PC-9 (cell line): ENCODE measurements at regions not wholly inside any gene's neighbourhood (a gene's known extent, or its start where the extent isn't known, plus 50 kb on each side); places are given as distances from the start of the nearest gene placed in this dataset.

ENCODE experiments used
- BruUV-seq: library from RNA; stranded (reverse); fragments of 400-500 nt; replicated peaks from 2 replicates; lab custom pipeline; 2021; lab: Mats Ljungman, UMichigan
- CTCF ChIA-PET: fragments of 300-600 bp; sonication (Branson Sonifier 250); formaldehyde crosslinking; loops from one replicate; lab custom pipeline; 2022; ENCODE audit warnings: antibody characterized with exemption; lab: Charles Lee
- POLR2A ChIA-PET: fragments of 300-600 bp; sonication (Branson Sonifier 250); formaldehyde crosslinking; loops from one replicate; lab custom pipeline; 2022; ENCODE audit warnings: antibody characterized with exemption; ENCODE audit not compliant: unreplicated experiment; lab: Charles Lee
- DNase-seq, 2 experiments: peaks; one replicate each; pipeline versions ENCODE4 v3.0.0 to v3.0.0-alpha.2; 2015 to 2022; ENCODE audit warnings: mixed read lengths in 1 of 2
- H2AFZ ChIP-seq: fragments of 200-600 bp; sonication (generic); 2 replicates; pipeline ENCODE4 v1.8.1; 2017; ENCODE audit warnings: antibody characterized with exemption
- H3F3A ChIP-seq: fragments of 200-600 bp; sonication (generic); 2 replicates; pipeline ENCODE4 v1.8.1; 2017; ENCODE audit warnings: antibody characterized with exemption, mild to moderate bottlenecking, low read depth; ENCODE audit not compliant: insufficient read depth
- H3K27ac ChIP-seq: fragments of 200-600 bp; sonication (generic); 2 replicates; pipeline ENCODE4 v1.6.1; 2016; ENCODE audit warnings: mixed run types
- H3K27me3 ChIP-seq: fragments of 200-600 bp; sonication (generic); 2 replicates; pipeline ENCODE4 v1.6.1; 2016; ENCODE audit warnings: low read depth, mixed run types; ENCODE audit not compliant: insufficient read depth
- H3K36me3 ChIP-seq: fragments of 200-600 bp; sonication (generic); 2 replicates; pipeline ENCODE4 v1.6.1; 2016; ENCODE audit warnings: low read depth, mixed run types
- H3K4me1 ChIP-seq: fragments of 200-600 bp; sonication (generic); replicated peaks from 2 replicates; pipeline ENCODE4 v1.6.1; 2016; ENCODE audit warnings: mixed run types; ENCODE audit not compliant: insufficient read depth
- H3K4me2 ChIP-seq: fragments of 200-600 bp; sonication (generic); 2 replicates; pipeline ENCODE4 v1.6.1; 2017; ENCODE audit warnings: mixed run types
- H3K4me3 ChIP-seq: fragments of 200-600 bp; sonication (generic); 2 replicates; pipeline ENCODE4 v1.6.1; 2016; ENCODE audit warnings: mixed run types
- H3K79me2 ChIP-seq: fragments of 200-600 bp; sonication (generic); 2 replicates; pipeline ENCODE4 v1.6.1; 2017; ENCODE audit warnings: low read depth, mixed run types
- H3K9me2 ChIP-seq: fragments of 200-600 bp; sonication (generic); 2 replicates; pipeline ENCODE4 v1.8.1; 2017; ENCODE audit warnings: mild to moderate bottlenecking; ENCODE audit not compliant: insufficient read depth
- H3K9me3 ChIP-seq: fragments of 200-600 bp; sonication (generic); 2 replicates; pipeline ENCODE4 v1.8.1; 2016; ENCODE audit warnings: low read depth; ENCODE audit not compliant: insufficient read depth
- H4K20me1 ChIP-seq: fragments of 200-600 bp; sonication (generic); 2 replicates; pipeline ENCODE4 v1.8.1; 2017; ENCODE audit not compliant: insufficient read depth
- EZH2 ChIP-seq: fragments of 200-600 bp; sonication (generic); IDR thresholded peaks from 2 replicates; pipeline ENCODE4 v1.8.0; 2017; ENCODE audit warnings: antibody characterized with exemption, low read depth
- intact Hi-C: fragments of 100-400 bp; cut with micrococcal nuclease; formaldehyde crosslinking; loops from one replicate; pipeline ENCODE4 v1.10.0; 2022; ENCODE audit not compliant: unreplicated experiment
- TF ChIP-seq, protein P1 (sequence below): fragments of 200-600 bp; sonication (generic); conservative IDR thresholded peaks from 2 replicates; pipeline ENCODE4 v1.6.1; 2017; ENCODE audit warnings: mixed run types, antibody characterized with exemption, mild to moderate bottlenecking, moderate library complexity

DNA sequence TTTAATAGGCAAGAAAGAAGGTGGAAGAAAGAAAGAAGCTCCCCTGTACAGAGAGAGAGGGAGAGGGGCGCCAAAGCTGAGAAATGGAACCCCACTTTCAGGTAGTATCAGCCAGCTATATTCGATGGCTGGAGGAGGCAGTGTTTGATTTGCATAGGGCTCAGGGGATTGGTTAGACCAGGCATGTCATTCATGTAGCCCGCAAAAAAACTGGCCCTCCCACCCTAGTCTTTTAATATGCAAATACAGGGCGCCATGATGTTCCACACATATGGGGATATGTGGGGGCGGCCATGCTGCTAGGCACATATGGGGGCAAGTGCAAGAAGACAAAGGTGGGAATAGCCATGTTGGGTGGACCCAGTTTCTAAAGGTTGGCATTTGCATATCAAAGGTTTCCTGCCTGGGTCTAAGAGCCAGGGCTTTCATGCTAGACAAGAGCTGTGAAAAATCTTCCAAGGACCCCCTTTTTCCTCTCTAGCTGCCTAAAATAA lies 174.4 kb upstream of the ADRA1B start:
- DNase-seq = no peak
- Histone ChIP-seq H2AFZ (no peak overlapping the region), H3K9me2 (no peaks in the 10 kb centered on the region), H3K4me3 (no peak overlapping the region), H3K27ac (no peak overlapping the region), H3K36me3 (no peaks in the 10 kb centered on the region), H4K20me1 (no peaks in the 10 kb centered on the region), H3K79me2 (no peaks in the 10 kb centered on the region), H3K4me2 (no peak overlapping the region), H3K4me1 (peaks cover 7% of the 10 kb centered on the region), H3K27me3 (no peaks in the 10 kb centered on the region), H3K9me3 (no peaks in the 10 kb centered on the region), H3F3A (peaks cover under 1% of the 10 kb centered on the region; the same call in 1 of the 2 replicates)
- intact Hi-C loops = no loop called here
- no TSS peak for BruUV-seq
- POLR2A ChIA-PET = no interaction called here
- CTCF ChIA-PET = no interaction called here
- no peak for TF ChIP-seq EZH2
- TF ChIP-seq, protein P1, sequence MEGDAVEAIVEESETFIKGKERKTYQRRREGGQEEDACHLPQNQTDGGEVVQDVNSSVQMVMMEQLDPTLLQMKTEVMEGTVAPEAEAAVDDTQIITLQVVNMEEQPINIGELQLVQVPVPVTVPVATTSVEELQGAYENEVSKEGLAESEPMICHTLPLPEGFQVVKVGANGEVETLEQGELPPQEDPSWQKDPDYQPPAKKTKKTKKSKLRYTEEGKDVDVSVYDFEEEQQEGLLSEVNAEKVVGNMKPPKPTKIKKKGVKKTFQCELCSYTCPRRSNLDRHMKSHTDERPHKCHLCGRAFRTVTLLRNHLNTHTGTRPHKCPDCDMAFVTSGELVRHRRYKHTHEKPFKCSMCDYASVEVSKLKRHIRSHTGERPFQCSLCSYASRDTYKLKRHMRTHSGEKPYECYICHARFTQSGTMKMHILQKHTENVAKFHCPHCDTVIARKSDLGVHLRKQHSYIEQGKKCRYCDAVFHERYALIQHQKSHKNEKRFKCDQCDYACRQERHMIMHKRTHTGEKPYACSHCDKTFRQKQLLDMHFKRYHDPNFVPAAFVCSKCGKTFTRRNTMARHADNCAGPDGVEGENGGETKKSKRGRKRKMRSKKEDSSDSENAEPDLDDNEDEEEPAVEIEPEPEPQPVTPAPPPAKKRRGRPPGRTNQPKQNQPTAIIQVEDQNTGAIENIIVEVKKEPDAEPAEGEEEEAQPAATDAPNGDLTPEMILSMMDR = no peak

DNA sequence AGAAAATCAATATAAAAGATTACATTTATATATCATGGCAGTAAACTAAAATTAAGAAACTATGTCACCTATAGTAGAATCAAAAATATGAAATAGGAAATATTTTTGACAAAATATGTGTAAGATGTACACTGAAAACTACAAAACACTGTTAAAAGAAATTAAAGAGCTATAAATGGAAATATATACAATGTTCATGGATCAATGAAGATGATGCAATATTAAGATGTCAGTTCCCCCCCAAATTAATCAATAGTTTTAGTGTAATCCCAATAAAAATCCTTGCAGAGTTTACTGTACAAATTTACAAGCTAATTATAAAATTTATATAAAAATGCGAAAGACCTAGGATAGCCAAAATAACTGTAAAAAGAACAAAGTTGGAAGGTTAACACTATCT lies 173.0 kb upstream of the ADRA1B start:
- Histone ChIP-seq H3K9me3 (no peaks in the 10 kb centered on the region), H3K9me2 (no peaks in the 10 kb centered on the region), H3K27ac (no peak overlapping the region), H3K4me3 (no peak overlapping the region), H4K20me1 (no peaks in the 10 kb centered on the region), H3K4me2 (no peak overlapping the region), H3K36me3 (no peaks in the 10 kb centered on the region), H2AFZ (no peak overlapping the region), H3F3A (no peaks in the 10 kb centered on the region), H3K27me3 (no peaks in the 10 kb centered on the region), H3K4me1 (no peaks in the 10 kb centered on the region), H3K79me2 (no peaks in the 10 kb centered on the region)
- no TSS peak for BruUV-seq
- TF ChIP-seq, protein P1 = no peak
- no peak for TF ChIP-seq EZH2
- ChIA-PET CTCF (no interaction called here), POLR2A (no interaction called here)
- DNase-seq = no peak
- intact Hi-C loops = no loop called here

DNA sequence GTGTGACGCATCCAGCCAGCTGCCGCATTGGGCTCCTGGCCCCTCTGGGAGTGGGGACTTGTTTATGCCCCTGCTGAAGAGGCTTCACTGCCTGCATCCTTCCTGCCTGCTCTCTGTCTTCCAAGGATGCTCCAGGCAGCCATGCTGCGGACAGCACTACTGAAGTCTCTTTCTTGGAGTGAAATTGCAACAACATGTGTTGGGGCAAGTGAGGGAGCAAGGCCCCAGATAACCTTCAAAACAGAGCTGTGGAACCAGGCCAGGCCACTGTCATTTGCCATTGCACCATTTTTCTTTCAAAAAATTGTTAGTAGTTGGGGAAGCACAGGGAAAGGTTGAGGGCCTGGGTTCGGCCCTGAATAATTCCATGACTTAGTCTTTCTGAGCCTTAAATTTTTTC lies 169.6 kb upstream of the ADRA1B start:
- no peaks in the 10 kb centered on the region for H3K27me3 ChIP-seq
- TF ChIP-seq, protein P1 = no peak
- TF ChIP-seq EZH2 = no peak
- H4K20me1 ChIP-seq = no peaks in the 10 kb centered on the region
- BruUV-seq = no TSS peak
- H3F3A ChIP-seq = no peaks in the 10 kb centered on the region
- no peaks in the 10 kb centered on the region for H3K79me2 ChIP-seq
- no peaks in the 10 kb centered on the region for H3K9me2 ChIP-seq
- intact Hi-C loops = no loop called here
- no peak for DNase-seq
- H3K27ac ChIP-seq = no peak overlapping the region
- H3K4me1 ChIP-seq = no peaks in the 10 kb centered on the region
- CTCF ChIA-PET = no interaction called here
- POLR2A ChIA-PET = no interaction called here
- H3K9me3 ChIP-seq = no peaks in the 10 kb centered on the region
- no peak overlapping the region for H2AFZ ChIP-seq
- H3K36me3 ChIP-seq = no peaks in the 10 kb centered on the region
- H3K4me3 ChIP-seq = no peak overlapping the region
- H3K4me2 ChIP-seq = no peak overlapping the region
